Ramos (cell line): ENCODE measurements at regions not wholly inside any gene's neighbourhood (a gene's known extent, or its start where the extent isn't known, plus 50 kb on each side); places are given as distances from the start of the nearest gene placed in this dataset.

Source experiments
- in situ Hi-C: fragments of 300-500 bp; cut with MboI; formaldehyde crosslinking; loops from one replicate; pipeline ENCODE4 v1.14.3; 2022; ENCODE audit warnings: low sequenced_read_pairs; ENCODE audit not compliant: unreplicated experiment

GRCh38 chr3:44033123-44033522 is 208.6 kb upstream of the TOPAZ1 start:
- in situ Hi-C loops, result no loop called here

GRCh38 chr3:44036850-44037249 is 204.8 kb upstream of the TOPAZ1 start:
- in situ Hi-C loops, result no loop called here

GRCh38 chr3:44039006-44039405 is 202.7 kb upstream of the TOPAZ1 start:
- in situ Hi-C loops, result no loop called here

- in situ Hi-C loops, result no loop called here
Measured at GRCh38 chr3:44041726-44042125, 200.0 kb upstream of the TOPAZ1 start.

DNA sequence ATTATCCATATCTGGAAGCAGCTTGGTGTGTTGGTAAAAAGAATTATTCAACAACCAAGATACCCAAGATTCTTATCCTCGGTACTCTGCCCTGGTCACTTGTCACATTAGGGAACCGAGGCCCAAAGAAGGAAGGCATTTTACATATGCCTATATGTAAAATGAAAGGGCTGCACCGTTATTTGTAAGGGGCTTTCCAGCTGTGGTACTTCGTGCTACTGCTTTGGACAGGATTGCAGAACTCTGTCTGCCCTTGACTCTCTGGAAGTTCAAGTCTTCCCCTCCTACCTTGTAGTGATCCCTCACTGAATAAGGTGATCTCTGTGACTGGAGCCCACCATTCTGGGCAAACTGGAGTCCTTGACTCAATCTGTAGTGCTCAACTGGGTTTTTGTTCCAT is 198.9 kb upstream of the TOPAZ1 start:
- in situ Hi-C loops, result no loop called here

GRCh38 chr3:44045476-44046275 is 196.0 kb upstream of the TOPAZ1 start:
- in situ Hi-C loops, result no loop called here

- in situ Hi-C loops, result no loop called here
Measured at GRCh38 chr3:44047796-44048195, 193.9 kb upstream of the TOPAZ1 start.

DNA sequence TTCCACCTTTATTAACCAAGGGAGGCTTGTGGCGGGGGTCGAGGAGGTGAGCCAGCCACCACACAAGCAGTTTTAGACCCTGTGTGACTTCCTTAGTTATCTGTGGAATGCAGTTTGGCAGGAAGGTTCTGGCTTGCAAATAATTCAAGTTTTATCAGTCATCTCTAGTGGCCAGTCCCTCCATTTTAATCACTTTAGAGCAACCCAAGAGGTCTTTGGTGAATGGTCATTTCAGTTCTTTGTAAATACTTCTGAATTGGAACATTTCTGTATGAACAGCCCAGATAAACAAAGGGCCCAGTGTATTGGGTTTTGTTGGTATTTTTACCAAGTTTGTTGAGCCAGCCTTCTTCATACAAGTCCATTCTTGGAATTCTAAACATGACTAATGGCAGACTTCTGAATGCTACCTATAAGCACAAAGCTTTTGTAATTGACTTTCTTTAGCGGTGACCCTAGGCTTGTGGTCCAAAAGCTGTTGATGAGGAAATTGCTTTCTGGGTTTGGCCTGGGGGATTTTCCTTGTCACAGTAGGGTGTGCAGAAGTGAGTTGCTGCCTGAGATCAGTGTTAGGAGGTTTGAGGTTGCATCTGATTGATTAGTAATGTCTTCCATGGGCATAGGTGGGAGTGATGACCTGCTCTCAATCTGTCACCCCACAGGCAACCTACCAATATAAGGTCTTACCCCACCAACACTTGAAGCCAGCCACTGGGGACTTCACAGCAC is 193.3 kb upstream of the TOPAZ1 start:
- in situ Hi-C loops, result no loop called here

DNA sequence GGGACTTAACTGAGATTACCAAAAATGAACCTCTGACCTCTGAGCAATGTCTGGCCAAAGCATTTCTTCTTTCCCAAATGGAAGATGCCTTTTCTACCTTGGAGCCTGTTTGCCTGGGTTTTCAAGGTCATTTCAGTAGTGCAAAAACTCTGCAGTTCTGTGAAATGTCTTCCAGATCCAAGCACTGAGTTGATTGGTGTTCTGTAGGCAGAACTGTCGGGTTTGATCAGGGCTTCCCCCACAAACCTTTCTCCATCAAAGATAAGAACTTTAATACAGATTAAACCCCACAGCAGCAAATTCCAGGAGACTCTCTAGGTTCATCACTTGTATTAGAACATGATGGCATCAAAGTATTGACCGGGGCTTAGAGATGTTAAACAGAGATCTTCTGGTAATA is 192.7 kb upstream of the TOPAZ1 start:
- in situ Hi-C loops, result no loop called here

DNA sequence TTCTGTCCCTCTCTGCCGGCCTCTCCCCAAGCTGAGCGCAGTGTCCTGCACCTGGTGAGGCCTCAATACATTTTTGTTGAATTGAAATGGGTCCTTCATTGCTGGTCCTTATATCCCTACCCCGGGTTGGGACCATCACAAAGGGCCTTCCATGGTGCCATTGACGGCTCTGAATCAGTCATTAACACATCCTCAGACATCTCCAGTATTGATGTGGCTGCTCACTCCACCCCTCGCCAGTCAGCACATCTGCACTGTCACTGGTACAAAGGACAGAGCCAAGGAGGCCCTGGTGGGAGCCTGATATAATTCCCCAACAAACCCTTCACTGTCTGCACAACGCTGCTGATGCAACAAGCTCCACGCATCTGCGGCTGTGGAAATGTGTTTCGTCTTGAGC is 191.6 kb upstream of the TOPAZ1 start:
- in situ Hi-C loops, result no loop called here

DNA sequence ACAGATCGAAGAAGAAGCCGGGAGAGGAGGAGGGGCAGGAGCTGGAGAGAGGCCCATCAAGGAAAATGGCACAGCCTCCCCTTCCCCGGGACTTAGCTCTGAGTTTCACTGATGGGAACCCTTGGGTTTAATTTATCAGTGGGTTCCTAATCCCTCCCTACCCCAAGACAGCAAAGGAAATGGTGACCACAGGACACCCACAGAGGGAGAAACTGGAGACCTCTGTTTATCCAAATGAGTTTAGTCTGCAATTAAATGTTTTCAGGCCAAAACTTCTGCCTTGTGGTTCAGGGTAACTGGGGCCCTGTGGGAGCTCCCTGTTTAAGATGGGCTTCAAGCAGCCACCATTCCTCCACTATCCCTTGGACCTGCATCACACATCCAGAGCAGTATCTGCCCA is 190.8 kb upstream of the TOPAZ1 start:
- in situ Hi-C loops, result no loop called here

- in situ Hi-C loops, result no loop called here
Measured at GRCh38 chr3:44055951-44056350, 185.7 kb upstream of the TOPAZ1 start.

- in situ Hi-C loops, result no loop called here
Measured at GRCh38 chr3:44056446-44057240, 185.0 kb upstream of the TOPAZ1 start.

DNA sequence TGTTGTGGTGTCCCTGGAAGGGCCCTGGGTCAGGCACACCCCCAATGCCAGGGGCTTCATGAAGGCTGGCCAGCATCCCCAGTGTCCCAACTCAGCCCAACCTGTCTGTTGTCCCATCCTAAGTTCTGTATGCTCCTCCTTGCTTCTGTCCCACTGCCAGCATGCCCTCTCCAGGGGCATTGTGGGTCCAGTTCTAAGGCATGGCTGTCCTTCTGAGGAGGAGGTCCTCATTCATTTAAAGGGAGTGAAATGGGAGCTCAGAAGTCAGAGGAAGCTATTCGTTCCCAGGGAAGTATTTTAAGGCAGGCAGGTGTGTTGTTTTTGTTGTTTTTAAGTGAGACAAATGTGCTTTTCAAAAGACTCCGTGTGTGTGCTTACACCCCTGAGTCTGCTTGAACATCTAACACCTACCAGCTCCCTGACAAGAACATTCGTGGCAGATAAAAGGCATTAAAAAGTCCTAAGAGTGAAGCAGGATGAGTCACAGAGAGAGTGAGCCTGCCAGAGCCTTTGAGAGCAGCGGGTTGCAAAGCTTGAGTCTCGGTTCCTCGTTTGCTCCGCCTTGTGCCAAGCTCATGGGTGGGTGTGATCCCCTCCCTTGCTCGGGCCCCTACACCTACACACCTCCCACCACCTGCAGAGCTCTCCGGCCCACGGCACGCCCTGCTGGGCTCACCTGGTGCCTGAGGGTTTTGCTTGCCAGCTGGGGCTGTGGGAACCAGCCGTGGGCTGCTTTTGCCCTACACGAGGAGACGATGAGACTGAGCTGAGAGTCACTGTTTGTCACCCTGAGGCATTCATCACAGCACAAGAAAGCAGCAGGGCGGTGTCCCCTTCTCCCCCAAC is 183.4 kb upstream of the TOPAZ1 start:
- in situ Hi-C loops, result no loop called here

- in situ Hi-C loops, result no loop called here
Measured at GRCh38 chr3:44058868-44059203, 182.8 kb upstream of the TOPAZ1 start.

DNA sequence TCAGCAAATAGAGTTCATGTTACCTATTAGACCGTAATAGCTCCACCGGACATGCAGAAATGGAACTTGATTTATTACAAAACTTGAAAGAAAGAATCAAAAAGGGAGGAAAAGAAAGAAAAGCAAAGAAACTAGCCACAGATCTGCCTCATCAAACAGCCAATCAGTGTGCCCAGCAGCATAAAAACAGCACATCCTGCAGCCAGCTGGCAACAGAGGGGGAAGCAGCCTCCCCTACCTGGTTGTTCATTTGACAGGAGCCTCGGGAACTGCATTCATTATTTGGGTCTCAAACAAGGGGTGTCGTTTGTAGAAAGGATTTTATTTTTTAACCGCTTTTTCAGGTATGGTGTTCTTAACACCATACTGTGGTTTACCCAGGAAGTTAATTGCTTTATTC is 181.5 kb upstream of the TOPAZ1 start:
- in situ Hi-C loops, result no loop called here

- in situ Hi-C loops, result no loop called here
Measured at GRCh38 chr3:44061268-44061667, 180.4 kb upstream of the TOPAZ1 start.

DNA sequence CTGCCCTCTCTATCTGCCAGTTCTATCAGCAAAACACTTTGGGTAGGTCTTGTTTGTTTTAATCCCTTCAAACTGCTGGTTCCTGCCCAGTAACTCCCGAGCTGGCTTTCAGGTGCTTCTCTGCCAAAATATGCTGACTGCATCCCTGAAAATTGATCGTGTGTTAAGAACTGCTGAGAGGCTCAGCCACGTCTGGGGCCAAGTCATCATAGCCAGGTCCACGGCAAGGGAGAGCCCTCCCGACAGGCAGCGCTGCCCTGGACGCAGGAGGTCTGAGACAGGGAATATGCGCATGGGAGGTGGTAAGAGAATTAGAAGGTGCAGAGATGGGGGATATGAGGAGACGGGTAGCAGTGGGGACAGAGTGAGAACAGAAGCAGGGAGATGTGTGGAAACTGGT is 179.7 kb upstream of the TOPAZ1 start:
- in situ Hi-C loops, result no loop called here

DNA sequence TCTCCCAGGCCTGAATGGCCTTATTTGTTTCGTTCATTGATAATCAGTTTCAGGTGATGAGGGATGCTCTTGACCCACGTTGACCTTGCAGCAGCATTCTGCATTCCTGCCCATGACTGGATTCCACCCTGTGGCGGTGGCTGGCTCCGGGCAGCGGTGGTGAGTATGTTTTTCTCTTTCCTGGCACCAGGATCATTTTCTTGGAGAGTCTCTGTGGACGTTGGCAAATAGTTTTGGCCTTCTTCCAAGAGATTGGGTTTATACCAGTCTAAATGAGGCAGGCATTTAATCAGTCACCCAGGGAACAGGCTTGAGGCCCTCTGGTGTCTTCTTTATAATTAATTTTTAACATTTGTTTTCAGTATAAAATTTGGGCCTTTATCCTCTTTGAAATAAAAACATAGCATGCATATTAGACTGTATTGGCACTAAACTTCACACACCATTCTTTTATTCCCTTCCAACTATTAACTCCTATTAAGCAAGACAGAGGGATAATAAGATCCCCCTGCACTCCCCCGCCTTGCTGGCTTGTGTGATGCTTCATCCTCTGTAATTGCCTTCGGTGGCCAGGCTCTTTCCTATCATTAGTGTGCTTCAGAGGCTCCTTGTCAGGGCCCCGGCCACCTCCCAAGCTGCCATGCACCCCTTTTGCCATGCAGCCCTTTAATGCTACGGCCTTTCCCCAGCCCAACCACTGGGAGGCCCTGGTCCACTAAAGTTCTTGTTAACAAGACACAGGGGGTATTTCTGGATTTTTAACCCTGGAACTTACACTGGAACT is 176.2 kb upstream of the TOPAZ1 start:
- in situ Hi-C loops, result no loop called here

- in situ Hi-C loops, result no loop called here
Measured at GRCh38 chr3:44066806-44067205, 174.9 kb upstream of the TOPAZ1 start.
